ENCODE measurements at regions not wholly inside any gene's neighbourhood (a gene's known extent, or its start where the extent isn't known, plus 50 kb on each side); places are given as distances from the start of the nearest gene placed in this dataset.

GRCh38 chr6:74971633-74972032 lies 234.2 kb downstream of the COL12A1 start:
- peak; percentile 66 for DNase-seq (ENCODE audit: low read depth)
- no peak overlapping the region for H3K4me3 ChIP-seq (ENCODE audit: low read length)
- TF ChIP-seq CTCF (conservative IDR thresholded peaks at IDR 0.05; ENCODE audit: low read length) = no peak

- DNase-seq (ENCODE audit: low read depth) = no peak
- no peak for TF ChIP-seq CTCF (conservative IDR thresholded peaks at IDR 0.05; ENCODE audit: low read length)
- no peak overlapping the region for H3K4me3 ChIP-seq (ENCODE audit: low read length)
These were observed 236.1 kb downstream of the COL12A1 start for GRCh38 chr6:74969591-74970267.

- no peak overlapping the region for H3K4me3 ChIP-seq (ENCODE audit: low read length)
- TF ChIP-seq CTCF (conservative IDR thresholded peaks at IDR 0.05; ENCODE audit: low read length) = no peak
- DNase-seq (ENCODE audit: low read depth) = no peak
These were observed 238.0 kb downstream of the COL12A1 start for GRCh38 chr6:74967821-74968220.

GRCh38 chr6:74966712-74967111 lies 239.1 kb downstream of the COL12A1 start:
- DNase-seq (ENCODE audit: low read depth) = no peak
- H3K4me3 ChIP-seq (ENCODE audit: low read length) = no peak overlapping the region
- no peak for TF ChIP-seq CTCF (conservative IDR thresholded peaks at IDR 0.05; ENCODE audit: low read length)

GRCh38 chr6:74964871-74965441 lies 240.9 kb downstream of the COL12A1 start:
- no peak for DNase-seq (ENCODE audit: low read depth)
- no peak for TF ChIP-seq CTCF (conservative IDR thresholded peaks at IDR 0.05; ENCODE audit: low read length)
- no peak overlapping the region for H3K4me3 ChIP-seq (ENCODE audit: low read length)

GRCh38 chr6:74956559-74957428 lies 249.1 kb downstream of the COL12A1 start:
- no peak overlapping the region for H3K4me3 ChIP-seq (ENCODE audit: low read length)
- no peak for DNase-seq (ENCODE audit: low read depth)
- no peak for TF ChIP-seq CTCF (conservative IDR thresholded peaks at IDR 0.05; ENCODE audit: low read length)

Measured in AG10803 (cell line).